HUES48 (cell line): ENCODE measurements at regions not wholly inside any gene's neighbourhood (a gene's known extent, or its start where the extent isn't known, plus 50 kb on each side); places are given as distances from the start of the nearest gene placed in this dataset.

Source experiments
- H3K27ac ChIP-seq: one replicate; pipeline ENCODE4 v1.7.0; 2013; ENCODE audit warnings: low read depth, low read length, inconsistent platforms
- H3K27me3 ChIP-seq: 2 replicates; pipeline ENCODE4 v1.6.1; 2013; ENCODE audit warnings: mild to moderate bottlenecking, low read length; ENCODE audit not compliant: control insufficient read depth, insufficient read depth
- H3K36me3 ChIP-seq: 2 replicates; pipeline ENCODE4 v1.6.1; 2013; ENCODE audit warnings: low read length; ENCODE audit not compliant: control insufficient read depth, insufficient read depth
- H3K4me1 ChIP-seq: 2 replicates; pipeline ENCODE4 v1.6.1; 2013; ENCODE audit warnings: mild to moderate bottlenecking, low read length; ENCODE audit not compliant: control insufficient read depth, insufficient read depth
- H3K4me3 ChIP-seq: 2 replicates; pipeline ENCODE4 v1.5.1; 2013; ENCODE audit warnings: mild to moderate bottlenecking, low read depth, low read length
- H3K9ac ChIP-seq: 2 replicates; pipeline ENCODE4 v1.6.1; 2013; ENCODE audit warnings: mild to moderate bottlenecking, low read depth, low read length, moderate library complexity
- H3K9me3 ChIP-seq: 2 replicates; pipeline ENCODE4 v1.6.1; 2013; ENCODE audit warnings: low read length; ENCODE audit not compliant: control insufficient read depth, insufficient read depth

DNA sequence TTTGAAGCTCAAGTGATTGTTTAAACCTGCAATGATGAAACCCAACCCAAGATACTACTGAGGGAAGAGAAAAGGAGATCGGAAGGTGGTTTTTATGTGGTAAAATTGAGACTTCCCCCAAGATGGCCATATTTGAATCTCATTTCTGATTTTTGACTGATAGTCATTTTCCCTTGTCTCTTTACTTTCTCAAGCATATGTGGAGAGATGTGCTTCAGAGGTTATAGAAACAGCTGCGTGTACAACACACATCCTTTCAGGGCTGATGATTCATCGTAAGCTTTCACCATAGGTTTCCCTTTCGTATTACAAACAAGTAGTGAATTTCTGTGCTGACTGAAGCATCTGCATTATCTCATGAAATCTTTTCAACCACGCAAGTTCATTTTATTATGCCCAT is 276.2 kb downstream of the EMP1 start:
- H3K4me1 ChIP-seq: no peaks in the 10 kb centered on the region
- H3K4me3 ChIP-seq: no peak overlapping the region
- no peaks in the 10 kb centered on the region for H3K36me3 ChIP-seq
- H3K27ac ChIP-seq: no peak overlapping the region
- H3K27me3 ChIP-seq: no peaks in the 10 kb centered on the region
- no peak overlapping the region for H3K9ac ChIP-seq
- no peaks in the 10 kb centered on the region for H3K9me3 ChIP-seq

DNA sequence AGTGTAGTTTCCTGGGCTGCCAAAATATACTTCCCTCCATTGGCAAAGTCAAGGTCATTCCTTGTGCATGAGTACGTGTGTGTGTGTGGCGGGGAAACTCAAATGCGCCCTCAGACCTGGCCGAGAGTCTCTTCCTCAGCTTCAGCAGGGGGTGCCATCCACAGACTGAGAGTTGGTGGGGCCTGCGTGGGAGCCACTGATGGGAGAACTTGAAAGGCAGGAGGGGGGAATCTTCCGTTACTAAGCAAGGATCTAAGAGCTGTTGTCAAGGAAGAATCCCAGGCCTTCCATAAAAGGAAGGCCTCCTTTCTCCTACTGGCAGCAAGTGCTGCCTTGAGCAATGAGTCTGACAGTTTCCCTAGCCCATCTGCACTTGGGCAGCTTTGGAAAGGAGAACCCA is 274.9 kb downstream of the EMP1 start:
- no peaks in the 10 kb centered on the region for H3K36me3 ChIP-seq
- H3K4me3 ChIP-seq: no peak overlapping the region
- no peak overlapping the region for H3K27ac ChIP-seq
- H3K27me3 ChIP-seq: no peaks in the 10 kb centered on the region
- no peak overlapping the region for H3K9ac ChIP-seq
- H3K9me3 ChIP-seq: no peaks in the 10 kb centered on the region
- H3K4me1 ChIP-seq: no peaks in the 10 kb centered on the region

DNA sequence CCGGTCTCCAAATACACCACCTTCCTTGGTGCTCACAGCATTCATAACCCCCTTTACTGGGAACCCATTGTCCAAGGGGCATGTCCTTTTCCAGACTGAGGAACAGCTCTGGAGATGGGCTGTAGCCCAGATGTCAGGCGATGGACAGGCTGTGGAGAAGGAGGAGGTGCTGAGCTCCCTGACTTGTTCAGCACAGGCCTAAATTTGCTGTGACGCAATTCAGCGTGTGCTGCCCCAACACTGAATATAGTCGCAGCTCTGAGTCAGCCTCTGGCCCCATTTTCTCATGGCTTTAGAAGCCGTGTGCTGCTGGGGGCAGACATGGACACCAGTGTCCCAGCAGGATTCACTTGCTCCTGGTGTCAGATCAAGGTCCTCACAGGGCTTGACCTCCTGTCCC is 269.1 kb downstream of the EMP1 start:
- Histone ChIP-seq H3K27me3 (no peaks in the 10 kb centered on the region), H3K27ac (no peak overlapping the region), H3K4me3 (no peak overlapping the region), H3K4me1 (no peaks in the 10 kb centered on the region), H3K9me3 (no peaks in the 10 kb centered on the region), H3K9ac (no peak overlapping the region), H3K36me3 (no peaks in the 10 kb centered on the region)

DNA sequence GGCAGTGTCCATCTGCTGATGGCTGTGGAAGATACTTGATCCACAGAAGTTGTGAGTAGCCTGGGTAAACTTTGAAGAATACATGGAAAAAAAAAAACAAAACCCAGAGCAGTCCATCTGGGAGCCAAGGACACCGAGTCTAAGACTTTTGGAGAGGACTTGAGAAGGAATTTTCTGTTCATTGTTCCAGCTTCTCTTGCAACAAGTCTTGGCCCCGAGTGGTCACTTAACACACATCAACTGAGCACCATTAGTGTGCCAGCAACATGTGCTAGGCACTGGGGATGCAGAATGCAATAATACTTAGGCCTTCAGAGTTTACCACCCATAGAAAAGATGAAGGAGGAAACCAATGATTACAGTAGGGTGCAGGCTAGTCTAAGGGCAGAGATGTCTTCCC is 266.7 kb downstream of the EMP1 start:
- H3K27ac ChIP-seq: no peak overlapping the region
- H3K27me3 ChIP-seq: no peaks in the 10 kb centered on the region
- H3K9ac ChIP-seq: no peak overlapping the region
- no peak overlapping the region for H3K4me3 ChIP-seq
- no peaks in the 10 kb centered on the region for H3K36me3 ChIP-seq
- H3K9me3 ChIP-seq: no peaks in the 10 kb centered on the region
- no peaks in the 10 kb centered on the region for H3K4me1 ChIP-seq

DNA sequence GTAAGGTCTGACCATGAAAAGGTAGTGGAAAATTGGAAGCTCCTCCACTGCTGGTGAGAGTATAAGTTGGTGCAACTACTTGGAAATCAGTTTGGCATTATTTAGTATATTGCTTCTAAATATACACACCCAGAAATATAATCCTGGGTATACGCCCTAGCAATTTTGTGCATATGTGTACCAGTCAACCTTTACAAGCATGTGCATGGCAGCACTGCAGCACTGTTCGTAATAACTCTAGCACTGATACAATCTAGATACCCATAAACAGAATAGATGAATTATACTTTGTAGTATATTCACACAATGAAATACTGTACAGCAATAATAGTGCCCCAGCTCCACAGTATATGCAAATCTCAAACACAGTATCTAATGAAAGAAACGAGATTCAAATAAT is 265.9 kb downstream of the EMP1 start:
- Histone ChIP-seq H3K4me3 (no peak overlapping the region), H3K9ac (no peak overlapping the region), H3K36me3 (no peaks in the 10 kb centered on the region), H3K27ac (no peak overlapping the region), H3K4me1 (no peaks in the 10 kb centered on the region), H3K27me3 (no peaks in the 10 kb centered on the region), H3K9me3 (no peaks in the 10 kb centered on the region)

DNA sequence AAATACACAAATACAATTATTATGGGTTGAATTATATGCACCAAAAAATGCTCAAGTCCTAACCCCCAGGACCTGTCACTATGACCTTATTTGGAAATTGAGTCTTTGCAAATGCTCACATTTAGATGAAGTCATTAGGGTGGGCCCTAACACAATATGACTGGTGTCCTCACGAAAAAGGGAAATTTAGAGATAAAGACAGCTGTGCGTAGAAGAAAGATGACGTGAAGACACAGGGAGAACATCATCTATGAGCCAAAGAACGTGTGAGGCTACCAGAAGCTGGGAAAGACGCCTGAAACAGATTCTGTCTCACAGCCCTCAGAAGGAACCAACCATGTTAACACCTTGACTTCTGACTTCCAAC is 259.2 kb downstream of the EMP1 start:
- Histone ChIP-seq H3K9me3 (no peaks in the 10 kb centered on the region), H3K27ac (no peak overlapping the region), H3K36me3 (no peaks in the 10 kb centered on the region), H3K9ac (no peak overlapping the region), H3K4me1 (no peaks in the 10 kb centered on the region), H3K27me3 (no peaks in the 10 kb centered on the region), H3K4me3 (no peak overlapping the region)

DNA sequence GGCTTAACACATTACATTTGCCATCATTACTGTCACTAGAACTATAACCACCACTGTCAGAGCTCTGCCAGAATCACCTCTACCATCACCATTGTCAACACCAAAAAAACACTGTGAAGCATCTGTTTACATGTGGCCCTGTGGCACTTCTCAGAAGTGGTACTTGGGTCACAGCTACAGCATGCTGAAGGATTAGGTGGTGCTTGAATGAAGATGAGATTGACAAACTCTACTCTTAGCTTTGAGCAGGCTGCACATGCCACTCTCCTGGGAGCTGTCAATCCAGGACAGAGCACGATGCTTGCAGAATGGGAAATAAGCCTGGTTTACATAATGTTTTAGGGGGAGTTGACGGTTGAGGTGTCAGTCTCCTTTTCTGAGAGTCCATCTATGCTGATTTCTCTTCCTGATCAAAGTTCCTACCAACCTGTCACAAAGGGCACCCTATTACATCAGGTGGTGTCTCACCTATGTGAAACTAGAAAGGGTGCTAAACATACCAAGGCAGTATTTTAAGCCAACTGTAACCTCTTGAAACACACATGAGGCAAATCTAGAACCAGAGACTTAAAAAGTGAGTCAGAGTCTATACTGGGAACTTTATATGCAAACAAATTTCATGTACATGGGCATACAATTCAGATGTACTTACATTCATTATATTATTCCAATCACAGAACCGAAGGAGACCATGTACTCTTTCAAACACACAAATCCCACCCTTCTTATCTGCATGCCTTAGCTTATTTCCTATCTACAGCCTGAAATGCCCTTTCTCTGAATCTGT is 258.7 kb downstream of the EMP1 start:
- Histone ChIP-seq H3K9ac (no peak overlapping the region), H3K9me3 (no peaks in the 10 kb centered on the region), H3K27me3 (no peaks in the 10 kb centered on the region)

DNA sequence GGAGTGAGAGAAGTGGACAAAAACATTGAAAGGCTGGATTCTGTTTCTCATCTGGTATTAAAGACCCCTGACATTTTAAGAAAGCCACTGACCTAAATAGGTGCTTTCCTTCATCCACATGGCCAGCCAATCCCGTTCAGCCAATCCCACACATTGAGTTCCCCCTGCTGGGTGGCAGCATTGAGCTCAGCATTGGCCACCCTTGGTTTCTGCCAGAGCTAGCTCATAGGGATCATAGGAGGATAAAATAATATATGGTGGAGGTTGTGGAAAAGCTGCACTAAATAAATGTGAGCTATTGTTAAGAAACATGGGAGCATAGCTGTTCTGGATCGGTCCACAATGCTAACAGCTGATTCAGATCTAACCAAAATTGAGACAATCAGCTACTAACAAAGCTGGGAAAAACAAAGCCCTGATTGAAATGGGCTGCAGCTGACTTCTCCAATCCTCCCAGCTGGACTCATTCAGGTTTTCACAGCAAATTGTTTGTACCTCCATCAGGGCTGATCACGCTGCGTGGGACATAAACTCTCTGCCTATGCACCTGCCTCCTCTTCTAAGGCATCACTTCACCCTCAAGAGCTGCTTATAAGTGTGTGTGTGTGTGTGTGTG is 256.5 kb downstream of the EMP1 start:
- Histone ChIP-seq H3K36me3 (no peaks in the 10 kb centered on the region), H3K4me1 (no peaks in the 10 kb centered on the region), H3K27me3 (no peaks in the 10 kb centered on the region), H3K9ac (no peak overlapping the region), H3K4me3 (no peak overlapping the region), H3K9me3 (no peaks in the 10 kb centered on the region), H3K27ac (no peak overlapping the region)

More for the DNA sequence above, 258.7 kb downstream of the EMP1 start:
- Histone ChIP-seq H3K4me3 (no peak overlapping the region), H3K27ac (no peak overlapping the region), H3K4me1 (no peaks in the 10 kb centered on the region), H3K36me3 (no peaks in the 10 kb centered on the region)

DNA sequence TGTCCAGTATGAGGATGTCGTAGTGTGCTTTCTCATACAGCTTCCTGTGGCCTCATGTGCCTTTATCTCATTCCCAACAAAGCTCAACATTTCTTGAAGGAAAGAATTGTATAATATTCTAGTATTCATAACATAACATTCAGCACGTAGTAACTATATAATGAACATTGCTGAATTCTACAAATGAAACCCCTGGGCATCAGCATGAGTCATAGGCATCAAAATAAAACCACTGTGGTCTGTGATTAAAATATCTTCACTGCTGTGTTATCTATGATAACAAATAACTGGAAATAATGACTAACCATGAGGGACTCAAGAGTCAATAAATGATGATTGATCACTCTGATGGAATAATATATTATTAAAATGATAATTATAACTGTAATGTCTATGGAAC is 255.2 kb downstream of the EMP1 start:
- Histone ChIP-seq H3K9me3 (no peaks in the 10 kb centered on the region), H3K4me1 (no peaks in the 10 kb centered on the region), H3K4me3 (no peak overlapping the region), H3K9ac (no peak overlapping the region), H3K36me3 (no peaks in the 10 kb centered on the region), H3K27ac (no peak overlapping the region), H3K27me3 (no peaks in the 10 kb centered on the region)

DNA sequence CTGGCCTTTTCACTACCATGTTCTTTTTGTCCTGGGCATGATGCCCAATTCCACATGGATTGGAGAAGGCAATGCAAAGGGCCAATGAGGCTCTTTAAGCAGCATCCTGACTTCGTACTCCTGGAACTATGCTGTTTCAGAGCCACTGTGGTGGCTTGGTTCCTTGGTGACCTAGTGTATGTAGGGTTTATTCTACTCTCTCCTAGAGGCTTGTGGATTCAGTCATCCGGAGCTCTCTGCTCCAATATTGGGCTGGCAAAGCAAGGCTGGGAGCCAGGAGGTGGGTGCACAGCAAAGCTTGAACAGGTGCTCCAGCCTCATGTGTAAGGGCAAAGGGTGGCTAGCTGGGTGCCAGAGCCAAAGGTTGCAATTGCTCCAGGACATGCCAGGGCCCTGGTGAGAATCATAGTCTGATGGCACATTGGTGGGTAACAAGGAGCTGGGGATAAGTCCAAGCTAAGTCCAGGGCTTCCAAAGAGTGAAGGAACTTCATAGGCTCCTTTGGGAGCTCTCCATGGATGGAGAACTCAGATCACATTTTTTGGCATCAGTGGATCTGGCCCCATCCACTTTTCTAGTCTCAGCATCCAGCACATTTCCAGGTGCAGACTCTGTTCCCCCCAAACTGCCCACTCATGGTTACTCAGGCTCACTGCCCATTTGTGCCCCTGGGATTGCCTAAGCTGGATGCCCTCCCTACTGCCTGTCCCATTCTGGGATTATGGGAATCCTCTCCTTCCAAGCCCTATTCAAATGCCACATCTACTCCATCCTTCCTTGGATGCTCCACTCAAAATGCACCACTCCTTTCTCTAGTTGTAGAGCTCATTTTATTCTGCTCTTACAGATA is 253.9 kb downstream of the EMP1 start:
- Histone ChIP-seq H3K27ac (no peak overlapping the region), H3K36me3 (no peaks in the 10 kb centered on the region), H3K4me3 (no peak overlapping the region), H3K9ac (no peak overlapping the region), H3K4me1 (no peaks in the 10 kb centered on the region), H3K27me3 (no peaks in the 10 kb centered on the region), H3K9me3 (no peaks in the 10 kb centered on the region)

DNA sequence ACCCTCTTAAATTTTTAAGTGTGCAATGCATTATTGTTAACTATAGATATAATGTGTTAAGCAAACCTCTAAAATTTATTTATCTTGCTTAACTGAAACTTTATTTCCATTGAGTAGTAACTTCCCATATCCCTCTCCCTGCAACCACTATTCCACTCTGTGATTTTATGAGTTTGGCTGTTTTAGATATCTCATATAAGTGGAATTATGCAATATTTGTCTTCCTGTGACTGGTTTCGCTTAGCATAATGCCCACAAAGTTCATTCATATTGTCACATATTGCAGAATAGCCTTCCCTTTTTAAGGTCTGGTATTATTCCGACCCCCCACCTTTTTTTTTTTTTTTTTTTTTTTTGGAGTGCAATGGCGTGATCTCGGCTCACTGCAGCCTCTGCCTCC is 247.6 kb downstream of the EMP1 start:
- no peaks in the 10 kb centered on the region for H3K9me3 ChIP-seq
- H3K4me1 ChIP-seq: no peaks in the 10 kb centered on the region
- H3K4me3 ChIP-seq: no peak overlapping the region
- no peak overlapping the region for H3K27ac ChIP-seq
- no peaks in the 10 kb centered on the region for H3K27me3 ChIP-seq
- H3K9ac ChIP-seq: no peak overlapping the region
- H3K36me3 ChIP-seq: no peaks in the 10 kb centered on the region
